ENCODE measurements at regions not wholly inside any gene's neighbourhood (a gene's known extent, or its start where the extent isn't known, plus 50 kb on each side); places are given as distances from the start of the nearest gene placed in this dataset.
A peak's percentile ranks its signal among the peaks of the same experiment; 100 is the strongest.

DNA sequence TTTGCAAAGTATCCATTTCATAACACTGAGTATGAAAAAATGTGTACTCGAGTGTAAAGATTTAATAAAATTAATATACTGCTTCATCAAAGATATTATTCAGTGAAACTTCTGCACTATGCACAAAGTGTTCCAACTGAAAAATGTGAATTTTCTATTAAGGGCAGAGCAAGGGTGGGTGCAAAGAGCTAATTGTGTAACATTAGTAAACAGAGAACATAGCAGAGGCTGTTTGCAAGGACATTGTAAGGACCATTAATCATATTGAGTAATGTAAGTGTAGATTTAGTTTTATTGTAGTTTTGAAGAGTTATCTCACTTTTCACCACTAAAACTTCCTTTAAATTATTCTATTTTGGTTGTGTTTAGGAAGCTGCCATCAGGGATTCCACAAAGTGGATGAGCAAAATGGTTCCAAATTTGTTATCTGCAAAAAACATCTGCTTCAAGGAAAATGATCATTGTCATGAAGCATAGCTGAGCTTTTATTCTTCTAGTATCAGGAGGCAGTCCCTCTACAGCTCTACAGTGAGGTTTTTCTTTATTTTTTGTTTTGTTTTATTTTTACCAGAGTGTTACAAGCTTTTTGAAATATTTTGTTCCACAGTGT lies 1375.4 kb downstream of the SLITRK1 start:
- no peak for DNase-seq (ENCODE audit: low spot score)
- Histone ChIP-seq H3K36me3 (ENCODE audit: control insufficient read depth in 4 of 4, insufficient read depth in 3 of 4, low read depth in 1 of 4, low read length in 3 of 4) (no peaks in the 10 kb centered on the region), H3K4me3 (ENCODE audit: low read depth in 1 of 3, low read length in 3 of 3) (no peak overlapping the region), H3K4me1 (ENCODE audit: control insufficient read depth in 4 of 4, insufficient read depth in 4 of 4, low read length in 3 of 4) (peaks cover 0 to 29% (median 20%) of the 10 kb centered on the region in 4 donors), H3K9me3 (ENCODE audit: control insufficient read depth in 4 of 4, low read length in 3 of 4) (no peaks in the 10 kb centered on the region), H3K9ac (ENCODE audit: low read depth in 1 of 2, low read length in 2 of 2) (no peak overlapping the region), H3K27me3 (ENCODE audit: control insufficient read depth in 4 of 4, insufficient read depth in 4 of 4, low read length in 3 of 4) (no peaks in the 10 kb centered on the region), H3K27ac (ENCODE audit: low read depth in 1 of 2, low read length in 2 of 2) (no peak overlapping the region)
- WGBS: 49% methylated on average over 1 of the region's 1 CpG
- TF ChIP-seq FOXA1 (IDR thresholded peaks at IDR 0.05) (peak; percentile 30), JUND (IDR thresholded peaks at IDR 0.05) (peak in 1 of 2 donors; percentile 28), HNF4G (IDR thresholded peaks at IDR 0.05) (peak; percentile 70), HNF4A (conservative IDR thresholded peaks at IDR 0.05) (peak; percentile 83 to 94), RXRA (IDR thresholded peaks at IDR 0.05) (peak; percentile 20 to 22), FOXA2 (IDR thresholded peaks at IDR 0.05) (peak; percentile 66), SP1 (IDR thresholded peaks at IDR 0.05) (peak; percentile 58), YY1 (IDR thresholded peaks at IDR 0.05) (no peak)
- TF ChIP-seq, protein P1, sequence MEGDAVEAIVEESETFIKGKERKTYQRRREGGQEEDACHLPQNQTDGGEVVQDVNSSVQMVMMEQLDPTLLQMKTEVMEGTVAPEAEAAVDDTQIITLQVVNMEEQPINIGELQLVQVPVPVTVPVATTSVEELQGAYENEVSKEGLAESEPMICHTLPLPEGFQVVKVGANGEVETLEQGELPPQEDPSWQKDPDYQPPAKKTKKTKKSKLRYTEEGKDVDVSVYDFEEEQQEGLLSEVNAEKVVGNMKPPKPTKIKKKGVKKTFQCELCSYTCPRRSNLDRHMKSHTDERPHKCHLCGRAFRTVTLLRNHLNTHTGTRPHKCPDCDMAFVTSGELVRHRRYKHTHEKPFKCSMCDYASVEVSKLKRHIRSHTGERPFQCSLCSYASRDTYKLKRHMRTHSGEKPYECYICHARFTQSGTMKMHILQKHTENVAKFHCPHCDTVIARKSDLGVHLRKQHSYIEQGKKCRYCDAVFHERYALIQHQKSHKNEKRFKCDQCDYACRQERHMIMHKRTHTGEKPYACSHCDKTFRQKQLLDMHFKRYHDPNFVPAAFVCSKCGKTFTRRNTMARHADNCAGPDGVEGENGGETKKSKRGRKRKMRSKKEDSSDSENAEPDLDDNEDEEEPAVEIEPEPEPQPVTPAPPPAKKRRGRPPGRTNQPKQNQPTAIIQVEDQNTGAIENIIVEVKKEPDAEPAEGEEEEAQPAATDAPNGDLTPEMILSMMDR (IDR thresholded peaks at IDR 0.05; ENCODE audit: low read depth, low read length, missing input control): no peak

DNA sequence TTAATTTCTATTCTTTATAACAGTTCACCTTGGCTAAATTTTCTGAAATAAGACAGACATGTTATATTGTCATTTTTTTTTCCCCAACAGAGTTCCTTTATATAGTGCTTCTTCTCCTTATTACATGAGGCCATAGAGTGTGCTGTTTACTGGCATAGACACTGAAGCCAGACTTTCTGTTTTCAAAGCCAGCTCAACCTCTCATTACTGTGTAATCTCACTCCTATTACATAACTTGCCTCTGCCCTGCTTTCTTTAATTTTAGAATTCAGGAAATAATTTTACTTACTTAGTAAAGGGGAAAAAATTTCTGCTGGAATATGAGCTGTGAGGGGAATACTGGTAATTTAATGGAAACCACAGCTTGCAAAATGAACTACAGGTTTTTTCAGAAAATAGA lies 1380.4 kb downstream of the SLITRK1 start:
- Histone ChIP-seq H3K4me3 (ENCODE audit: low read depth in 1 of 3, low read length in 3 of 3) (no peak overlapping the region), H3K9me3 (ENCODE audit: control insufficient read depth in 4 of 4, low read length in 3 of 4) (no peaks in the 10 kb centered on the region), H3K27me3 (ENCODE audit: control insufficient read depth in 4 of 4, insufficient read depth in 4 of 4, low read length in 3 of 4) (no peaks in the 10 kb centered on the region), H3K27ac (ENCODE audit: low read depth in 1 of 2, low read length in 2 of 2) (no peak overlapping the region), H3K9ac (ENCODE audit: low read depth in 1 of 2, low read length in 2 of 2) (no peak overlapping the region), H3K36me3 (ENCODE audit: control insufficient read depth in 4 of 4, insufficient read depth in 3 of 4, low read depth in 1 of 4, low read length in 3 of 4) (no peaks in the 10 kb centered on the region), H3K4me1 (ENCODE audit: control insufficient read depth in 4 of 4, insufficient read depth in 4 of 4, low read length in 3 of 4) (peaks cover 0 to 12% (median 10%) of the 10 kb centered on the region in 4 donors)
- no peak for DNase-seq (ENCODE audit: low spot score)
- TF ChIP-seq YY1 (IDR thresholded peaks at IDR 0.05): no peak
- TF ChIP-seq HNF4A (conservative IDR thresholded peaks at IDR 0.05): peak; percentile 6 to 46
- peak in 1 of 2 donors; percentile 13 for TF ChIP-seq RAD21 (IDR thresholded peaks at IDR 0.05)
- TF ChIP-seq, protein P2, sequence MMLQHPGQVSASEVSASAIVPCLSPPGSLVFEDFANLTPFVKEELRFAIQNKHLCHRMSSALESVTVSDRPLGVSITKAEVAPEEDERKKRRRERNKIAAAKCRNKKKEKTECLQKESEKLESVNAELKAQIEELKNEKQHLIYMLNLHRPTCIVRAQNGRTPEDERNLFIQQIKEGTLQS (IDR thresholded peaks at IDR 0.05): no peak
- TF ChIP-seq, protein P3, sequence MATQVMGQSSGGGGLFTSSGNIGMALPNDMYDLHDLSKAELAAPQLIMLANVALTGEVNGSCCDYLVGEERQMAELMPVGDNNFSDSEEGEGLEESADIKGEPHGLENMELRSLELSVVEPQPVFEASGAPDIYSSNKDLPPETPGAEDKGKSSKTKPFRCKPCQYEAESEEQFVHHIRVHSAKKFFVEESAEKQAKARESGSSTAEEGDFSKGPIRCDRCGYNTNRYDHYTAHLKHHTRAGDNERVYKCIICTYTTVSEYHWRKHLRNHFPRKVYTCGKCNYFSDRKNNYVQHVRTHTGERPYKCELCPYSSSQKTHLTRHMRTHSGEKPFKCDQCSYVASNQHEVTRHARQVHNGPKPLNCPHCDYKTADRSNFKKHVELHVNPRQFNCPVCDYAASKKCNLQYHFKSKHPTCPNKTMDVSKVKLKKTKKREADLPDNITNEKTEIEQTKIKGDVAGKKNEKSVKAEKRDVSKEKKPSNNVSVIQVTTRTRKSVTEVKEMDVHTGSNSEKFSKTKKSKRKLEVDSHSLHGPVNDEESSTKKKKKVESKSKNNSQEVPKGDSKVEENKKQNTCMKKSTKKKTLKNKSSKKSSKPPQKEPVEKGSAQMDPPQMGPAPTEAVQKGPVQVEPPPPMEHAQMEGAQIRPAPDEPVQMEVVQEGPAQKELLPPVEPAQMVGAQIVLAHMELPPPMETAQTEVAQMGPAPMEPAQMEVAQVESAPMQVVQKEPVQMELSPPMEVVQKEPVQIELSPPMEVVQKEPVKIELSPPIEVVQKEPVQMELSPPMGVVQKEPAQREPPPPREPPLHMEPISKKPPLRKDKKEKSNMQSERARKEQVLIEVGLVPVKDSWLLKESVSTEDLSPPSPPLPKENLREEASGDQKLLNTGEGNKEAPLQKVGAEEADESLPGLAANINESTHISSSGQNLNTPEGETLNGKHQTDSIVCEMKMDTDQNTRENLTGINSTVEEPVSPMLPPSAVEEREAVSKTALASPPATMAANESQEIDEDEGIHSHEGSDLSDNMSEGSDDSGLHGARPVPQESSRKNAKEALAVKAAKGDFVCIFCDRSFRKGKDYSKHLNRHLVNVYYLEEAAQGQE (IDR thresholded peaks at IDR 0.05): no peak
- no peak for TF ChIP-seq RXRA (IDR thresholded peaks at IDR 0.05)
- no peak for TF ChIP-seq ZBTB33 (IDR thresholded peaks at IDR 0.05)
- TF ChIP-seq, protein P1 (IDR thresholded peaks at IDR 0.05; ENCODE audit: low read depth, low read length, missing input control): no peak
- TF ChIP-seq JUND (IDR thresholded peaks at IDR 0.05): no peak
- TF ChIP-seq FOXA2 (IDR thresholded peaks at IDR 0.05): no peak
- no peak for TF ChIP-seq TAF1 (conservative IDR thresholded peaks at IDR 0.05)
- TF ChIP-seq SP1 (IDR thresholded peaks at IDR 0.05): no peak
